Colonic mucosa (tissue), 4 donors: ENCODE measurements at regions not wholly inside any gene's neighbourhood (a gene's known extent, or its start where the extent isn't known, plus 50 kb on each side); places are given as distances from the start of the nearest gene placed in this dataset.

Experiments
- DNase-seq: peaks from one replicate; pipeline ENCODE4 v3.0.0-alpha.2; 2020
- H3K27ac ChIP-seq: fragments of 200-600 bp; one replicate; pipeline ENCODE4 v1.8.0; 2021
- H3K27me3 ChIP-seq: fragments of 200-600 bp; one replicate; pipeline ENCODE4 v1.8.0; 2021
- H3K36me3 ChIP-seq: fragments of 200-600 bp; one replicate; pipeline ENCODE4 v1.8.0; 2021
- H3K4me1 ChIP-seq: fragments of 200-600 bp; one replicate; pipeline ENCODE4 v1.8.0; 2021; ENCODE audit warnings: mild to moderate bottlenecking
- H3K4me3 ChIP-seq: fragments of 200-600 bp; one replicate; pipeline ENCODE4 v1.8.0; 2021
- H3K9ac ChIP-seq, 2 donors: one replicate each; pipeline ENCODE4 v1.7.0; 2013; ENCODE audit warnings: control low read depth in 2 of 2, low read depth in 2 of 2, low read length in 2 of 2
- H3K9me3 ChIP-seq: fragments of 200-600 bp; one replicate; pipeline ENCODE4 v1.8.0; 2021
- CTCF ChIP-seq: fragments of 200-600 bp; IDR thresholded peaks from one replicate; pipeline ENCODE4 v1.8.0; 2022; ENCODE audit warnings: antibody characterized with exemption, mild to moderate bottlenecking
- intact Hi-C: fragments of 100-400 bp; cut with DNase I; formaldehyde crosslinking; loops from one replicate; pipeline ENCODE4 v1.14.1; 2022
- donor health status: healthy.
- donor health status: DM: no; HTN: no; CAD: no.
- donor health status: DM: no; HTN: no; CAD: no.

- Histone ChIP-seq H3K4me1 (no peaks in the 10 kb centered on the region), H3K27ac (no peak overlapping the region), H3K9ac (no peak overlapping the region), H3K4me3 (no peak overlapping the region), H3K9me3 (no peaks in the 10 kb centered on the region), H3K27me3 (no peaks in the 10 kb centered on the region), H3K36me3 (no peaks in the 10 kb centered on the region)
- DNase-seq, result no peak
- TF ChIP-seq CTCF, result no peak
- intact Hi-C loops, result no loop called here
Observed at GRCh38 chr12:127717278-127717677, 549.7 kb upstream of the TMEM132C start.

- intact Hi-C loops, result no loop called here
- no peak for TF ChIP-seq CTCF
- DNase-seq, result no peak
Observed at GRCh38 chr12:127720334-127720733, 546.6 kb upstream of the TMEM132C start.

GRCh38 chr12:127722611-127723010, 544.4 kb upstream of the TMEM132C start:
- H3K4me1 ChIP-seq, result no peaks in the 10 kb centered on the region
- intact Hi-C loops, result no loop called here
- H3K36me3 ChIP-seq, result no peaks in the 10 kb centered on the region
- no peaks in the 10 kb centered on the region for H3K27me3 ChIP-seq
- no peak overlapping the region for H3K4me3 ChIP-seq
- DNase-seq, result no peak
- no peak overlapping the region for H3K27ac ChIP-seq
- H3K9me3 ChIP-seq, result no peaks in the 10 kb centered on the region
- no peak for TF ChIP-seq CTCF
- H3K9ac ChIP-seq, result no peak overlapping the region

More at GRCh38 chr12:127720334-127720733, 546.6 kb upstream of the TMEM132C start:
- no peaks in the 10 kb centered on the region for H3K4me1 ChIP-seq
- H3K9ac ChIP-seq, result no peak overlapping the region
- no peak overlapping the region for H3K4me3 ChIP-seq
- H3K27me3 ChIP-seq, result no peaks in the 10 kb centered on the region
- H3K36me3 ChIP-seq, result no peaks in the 10 kb centered on the region
- no peak overlapping the region for H3K27ac ChIP-seq
- no peaks in the 10 kb centered on the region for H3K9me3 ChIP-seq

- no peak for DNase-seq
- no peak for TF ChIP-seq CTCF
- Histone ChIP-seq H3K9ac (no peak overlapping the region), H3K27me3 (no peaks in the 10 kb centered on the region), H3K27ac (no peak overlapping the region), H3K9me3 (no peaks in the 10 kb centered on the region), H3K4me3 (no peak overlapping the region), H3K36me3 (no peaks in the 10 kb centered on the region), H3K4me1 (no peaks in the 10 kb centered on the region)
- intact Hi-C loops, result no loop called here
Observed at GRCh38 chr12:127723251-127723650, 543.7 kb upstream of the TMEM132C start.

- DNase-seq, result no peak
- no peaks in the 10 kb centered on the region for H3K27me3 ChIP-seq
- no peak overlapping the region for H3K27ac ChIP-seq
- TF ChIP-seq CTCF, result no peak
- no peaks in the 10 kb centered on the region for H3K9me3 ChIP-seq
- H3K4me3 ChIP-seq, result no peak overlapping the region
- intact Hi-C loops, result no loop called here
- H3K4me1 ChIP-seq, result no peaks in the 10 kb centered on the region
- no peak overlapping the region for H3K9ac ChIP-seq
- no peaks in the 10 kb centered on the region for H3K36me3 ChIP-seq
Observed at GRCh38 chr12:127726671-127727315, 540.2 kb upstream of the TMEM132C start.
